Right forelimb (tissue), 1 donor: ENCODE measurements at regions not wholly inside any gene's neighbourhood (a gene's known extent, or its start where the extent isn't known, plus 50 kb on each side); places are given as distances from the start of the nearest gene placed in this dataset.
A peak's percentile ranks its signal among the peaks of the same experiment; 100 is the strongest.
"Not testable (repeated sequence)": the region's sequence is repeated elsewhere in the genome, so short reads cannot be mapped to it uniquely, and the experiment has no call there.

ENCODE experiments used
- DNase-seq: peaks from one replicate; pipeline ENCODE4 v3.0.0-alpha.2; 2018

DNA sequence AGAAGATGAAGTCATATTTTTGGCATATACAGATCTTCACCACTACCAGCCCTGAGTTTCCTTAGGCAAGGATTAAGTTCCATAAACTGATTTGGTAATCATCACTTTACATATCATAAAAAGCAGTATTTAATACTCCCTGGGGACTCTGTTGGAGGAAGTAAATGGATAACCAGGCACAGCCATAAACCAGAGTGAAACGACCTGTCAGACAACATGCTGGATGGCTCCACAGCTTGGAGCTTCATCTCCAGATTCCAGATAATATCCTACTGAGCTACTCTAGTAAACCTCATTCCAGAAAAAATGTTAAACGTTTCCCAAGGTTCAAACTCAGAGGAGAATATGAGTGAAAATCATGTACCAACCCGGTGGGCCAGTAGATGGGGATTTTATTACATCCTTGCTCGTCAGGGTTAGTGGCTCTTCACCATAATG, 109.2 kb downstream of the BASP1 start:
- DNase-seq, result no peak

DNA sequence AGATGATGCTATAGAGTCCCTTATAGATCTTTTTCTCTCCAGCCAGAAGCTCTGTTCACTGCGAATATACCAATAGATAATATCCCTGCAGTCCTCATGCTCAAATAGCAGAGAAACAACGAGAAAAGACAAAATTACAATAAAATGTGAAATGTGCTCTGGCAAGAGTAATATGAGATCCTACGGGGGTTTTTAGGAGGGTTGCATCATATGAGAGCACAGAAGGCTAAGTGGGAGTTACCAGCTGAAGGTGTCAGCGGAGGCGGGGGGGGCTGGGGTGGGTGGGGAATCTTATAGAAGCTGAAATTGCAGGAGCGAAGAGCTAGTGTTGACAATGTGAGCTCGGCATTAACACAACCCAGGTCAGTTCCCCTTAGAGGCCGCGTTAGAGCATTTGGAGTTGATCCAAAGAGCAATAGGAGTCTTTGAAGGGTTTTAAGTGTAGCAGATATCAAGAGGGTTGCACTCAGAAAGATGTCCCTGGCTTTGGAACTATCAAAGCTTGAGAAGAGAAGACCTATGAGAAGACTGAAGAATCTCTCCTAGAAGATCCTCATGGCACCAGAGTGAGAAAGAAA, 109.7 kb downstream of the BASP1 start:
- DNase-seq, result no peak

DNA sequence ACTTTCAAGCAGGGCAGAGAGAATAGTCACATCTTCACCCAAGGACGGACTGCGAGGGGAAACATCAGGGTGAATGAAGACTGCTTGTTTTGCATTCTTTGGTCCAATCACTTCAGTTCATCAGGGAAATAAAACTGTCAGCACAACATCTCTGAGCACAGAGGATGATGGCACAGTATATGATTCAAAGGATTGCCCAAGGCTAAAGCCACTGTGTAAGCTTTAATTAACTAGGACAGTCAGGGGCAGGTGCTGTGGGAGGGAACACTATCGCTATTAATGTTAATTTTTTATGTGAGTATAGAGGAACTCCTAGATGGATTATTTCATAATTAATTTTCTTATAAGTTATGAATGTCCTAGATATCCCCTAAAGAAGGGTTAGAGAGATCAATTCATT, 112.1 kb downstream of the BASP1 start:
- DNase-seq, result no peak

DNA sequence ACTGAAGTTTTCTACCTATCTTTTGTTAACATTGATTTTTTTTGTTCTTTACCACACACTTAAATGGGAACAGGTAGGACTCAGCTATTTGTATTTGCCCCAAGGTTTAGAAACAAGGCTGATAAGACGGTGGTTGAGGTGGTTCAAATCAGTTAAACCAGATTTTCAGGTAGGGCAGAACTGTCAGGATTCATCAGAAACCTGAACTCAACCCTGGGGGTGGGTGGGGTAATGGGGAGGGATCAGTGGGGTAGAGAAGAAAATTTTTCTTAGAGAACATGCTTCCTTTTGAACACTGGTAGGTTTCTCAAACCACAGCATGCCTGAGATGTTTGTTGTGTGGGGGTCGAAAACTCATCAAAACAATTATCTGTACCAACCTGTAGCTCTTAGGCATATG, 113.0 kb downstream of the BASP1 start:
- no peak for DNase-seq

DNA sequence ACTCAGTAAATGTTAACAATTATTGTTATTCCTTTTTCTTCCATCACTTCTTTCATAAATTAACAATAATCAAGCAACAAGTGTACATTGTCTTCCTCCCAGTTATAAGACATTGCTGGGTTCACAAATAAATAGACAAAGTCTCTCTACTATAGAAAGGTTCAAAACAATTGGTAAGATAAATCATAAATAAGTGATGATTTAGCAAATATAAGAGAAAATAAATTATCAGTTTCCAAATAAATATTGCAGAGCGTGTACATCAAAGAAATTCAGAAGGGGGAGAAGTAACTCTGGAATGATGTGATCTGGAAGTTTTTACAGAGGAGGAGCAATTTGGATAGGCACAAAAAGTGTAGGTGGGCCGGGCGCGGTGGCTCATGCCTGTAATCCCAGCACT, 114.2 kb downstream of the BASP1 start:
- DNase-seq, result no peak

DNA sequence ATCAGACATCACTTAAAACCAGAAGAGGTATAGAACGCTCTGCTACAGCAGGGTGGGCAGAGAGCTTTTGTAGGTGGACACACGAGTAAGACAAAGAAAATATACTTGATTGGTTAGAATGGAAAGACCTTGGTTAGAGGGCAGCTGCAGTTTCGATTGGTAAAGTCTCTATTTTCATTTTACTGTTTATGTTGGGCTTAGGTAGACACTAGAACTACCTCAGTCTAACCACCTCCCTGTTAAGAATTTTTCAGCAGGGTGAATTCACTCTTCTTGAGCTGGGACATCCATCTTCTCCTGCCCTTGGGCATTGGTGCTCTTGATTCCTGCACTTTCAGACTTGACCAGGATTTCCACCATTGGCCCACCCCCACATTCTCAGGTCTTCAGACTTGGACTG, 116.3 kb downstream of the BASP1 start:
- no peak for DNase-seq

DNA sequence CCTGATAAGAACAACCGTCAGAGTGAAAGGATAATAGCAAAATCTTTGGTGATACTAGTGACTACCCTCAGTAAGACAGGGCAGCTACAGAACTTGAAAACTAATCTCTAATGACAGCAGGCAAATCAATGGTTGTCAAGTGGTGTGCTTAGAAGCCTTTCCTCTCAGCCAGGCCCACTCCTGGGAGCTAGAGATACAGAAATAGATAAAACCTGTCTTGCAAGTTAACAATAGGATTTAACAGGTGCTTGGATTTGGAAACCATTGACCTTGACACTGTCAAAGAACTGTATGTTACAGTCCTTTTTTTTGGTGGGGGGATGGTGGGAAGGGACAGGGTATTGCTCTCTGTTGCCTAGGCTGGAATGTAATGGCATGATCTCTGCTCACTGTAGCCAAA, 118.6 kb downstream of the BASP1 start:
- no peak for DNase-seq

DNA sequence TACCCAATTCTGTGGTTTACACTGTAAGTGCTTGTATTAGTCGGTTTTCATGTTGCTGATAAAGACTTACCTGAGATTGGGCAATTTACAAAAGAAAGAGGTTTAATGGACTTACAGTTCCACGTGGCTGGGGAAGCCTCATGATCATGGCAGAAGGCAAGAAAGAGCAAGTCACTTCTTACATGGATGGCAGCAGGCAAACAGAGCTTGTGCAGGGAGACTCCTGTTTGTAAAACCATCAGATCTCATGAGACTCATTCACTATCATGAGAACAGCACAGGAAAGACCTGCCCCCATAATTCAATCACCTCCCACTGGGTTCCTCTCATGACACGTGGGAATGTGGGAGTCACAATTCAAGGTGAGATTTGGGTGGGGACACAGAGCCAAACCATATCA, 119.3 kb downstream of the BASP1 start:
- DNase-seq, result not testable (repeated sequence)

DNA sequence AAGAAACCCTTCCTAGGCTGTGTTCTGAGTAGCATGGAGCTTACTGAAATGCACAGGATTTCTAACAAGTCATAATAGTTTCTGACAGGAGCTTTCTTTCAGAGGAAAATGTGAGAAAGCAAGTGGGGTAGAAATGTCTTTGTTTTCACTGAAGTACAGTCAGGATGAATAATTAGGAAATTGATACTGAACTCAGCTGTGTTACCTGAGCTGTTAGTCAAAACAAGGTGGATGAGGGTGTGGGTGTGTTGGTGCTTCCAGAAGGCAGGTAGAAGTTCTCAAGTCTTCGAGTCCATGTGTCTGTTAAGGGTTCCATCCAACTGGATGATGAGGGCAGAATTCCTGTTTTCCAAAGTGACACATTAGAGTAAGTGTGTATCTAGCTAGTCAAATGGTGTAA, 122.4 kb downstream of the BASP1 start:
- DNase-seq, result no peak

DNA sequence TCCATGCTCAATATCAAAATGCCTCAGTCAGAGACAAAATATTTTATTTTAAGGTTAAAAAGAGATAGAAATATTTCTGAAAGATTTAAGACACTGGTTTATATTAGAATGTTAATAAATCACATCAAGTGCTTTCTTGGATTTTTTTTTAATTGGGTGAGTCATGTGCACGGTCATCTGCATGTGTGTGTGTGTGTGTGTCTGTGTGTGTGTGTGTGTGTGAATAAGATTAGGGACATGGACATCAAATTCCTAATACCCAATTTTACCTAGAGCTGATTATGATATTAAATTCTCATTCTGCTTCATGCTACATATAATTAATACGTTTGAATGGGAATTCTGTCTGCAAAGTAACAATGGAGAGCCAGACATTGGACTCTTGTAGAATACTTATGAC, 122.9 kb downstream of the BASP1 start:
- no peak for DNase-seq

DNA sequence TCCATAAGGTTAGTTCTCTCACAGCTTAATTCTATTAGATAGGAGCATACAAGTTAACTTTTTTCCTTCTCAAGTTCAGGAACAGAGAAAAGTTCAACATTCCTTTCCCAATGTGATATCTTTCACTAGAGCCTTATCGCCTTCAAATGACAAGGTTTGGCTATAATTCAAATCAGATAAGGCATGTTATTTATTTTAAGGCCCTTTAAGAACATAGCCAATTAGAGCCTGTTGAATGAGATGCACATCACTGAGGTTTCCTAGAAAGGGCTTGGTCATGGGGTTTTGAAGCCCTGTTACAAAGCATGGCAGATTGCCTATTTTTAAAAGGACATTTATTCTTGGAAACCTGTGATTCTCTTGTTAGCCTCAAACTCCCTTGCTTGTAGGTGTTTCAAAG, 123.4 kb downstream of the BASP1 start:
- no peak for DNase-seq

DNA sequence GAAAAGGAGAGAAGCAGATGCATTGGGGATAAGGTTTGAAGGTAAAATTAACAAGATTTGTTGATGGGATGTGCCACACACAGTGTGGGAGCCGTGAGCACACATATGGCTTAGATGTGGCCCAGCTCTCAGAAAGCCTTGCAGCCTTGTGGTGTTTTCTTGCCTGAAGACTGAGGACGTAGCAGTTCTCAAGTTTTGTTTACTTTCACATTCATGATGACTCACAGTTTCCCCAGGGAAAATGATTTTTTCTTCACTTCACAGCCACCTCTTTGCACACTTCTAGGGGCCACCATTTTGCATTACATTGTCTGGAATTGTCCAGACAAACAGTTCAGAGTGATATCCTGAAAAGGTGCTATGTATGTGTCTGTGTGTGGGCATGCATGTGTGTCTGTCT, 126.2 kb downstream of the BASP1 start:
- DNase-seq, result no peak

DNA sequence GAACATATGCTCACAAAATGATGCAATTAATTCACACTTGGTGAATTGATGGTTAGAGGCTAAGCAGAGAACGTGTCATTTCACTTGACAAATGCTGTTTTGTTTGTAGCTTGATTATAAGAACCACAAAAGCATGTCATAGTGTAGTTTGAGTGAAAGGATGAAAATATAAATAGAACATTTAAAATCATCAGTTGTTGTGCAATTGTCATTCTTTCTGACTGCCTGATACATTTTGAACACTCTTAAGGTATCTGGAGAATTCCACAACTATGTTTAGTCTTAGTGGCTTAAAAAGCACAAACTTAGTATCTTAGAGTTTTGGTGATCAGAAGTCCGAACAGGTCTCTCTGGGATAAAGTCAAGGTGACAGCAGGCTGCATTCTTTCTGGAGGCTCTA, 129.4 kb downstream of the BASP1 start:
- DNase-seq, result no peak

DNA sequence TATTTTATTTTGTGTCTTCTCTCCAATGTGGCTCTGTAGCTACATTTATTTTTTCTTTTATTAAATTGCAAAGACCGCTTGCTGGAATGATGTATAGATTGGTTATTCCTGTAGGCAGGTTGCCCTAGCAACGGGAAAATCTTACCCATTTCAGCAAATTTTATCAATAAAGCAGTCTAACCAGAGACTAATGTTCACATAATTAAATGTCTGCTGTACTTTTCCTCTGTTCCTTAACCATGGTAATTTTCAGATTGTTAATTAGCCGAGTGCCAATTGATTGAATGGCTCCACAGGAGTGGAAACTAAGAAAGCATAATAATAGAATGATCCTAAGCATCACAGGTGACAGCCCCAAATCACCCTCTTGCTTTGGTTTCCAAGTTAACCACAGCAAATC, 134.8 kb downstream of the BASP1 start:
- DNase-seq, result no peak

DNA sequence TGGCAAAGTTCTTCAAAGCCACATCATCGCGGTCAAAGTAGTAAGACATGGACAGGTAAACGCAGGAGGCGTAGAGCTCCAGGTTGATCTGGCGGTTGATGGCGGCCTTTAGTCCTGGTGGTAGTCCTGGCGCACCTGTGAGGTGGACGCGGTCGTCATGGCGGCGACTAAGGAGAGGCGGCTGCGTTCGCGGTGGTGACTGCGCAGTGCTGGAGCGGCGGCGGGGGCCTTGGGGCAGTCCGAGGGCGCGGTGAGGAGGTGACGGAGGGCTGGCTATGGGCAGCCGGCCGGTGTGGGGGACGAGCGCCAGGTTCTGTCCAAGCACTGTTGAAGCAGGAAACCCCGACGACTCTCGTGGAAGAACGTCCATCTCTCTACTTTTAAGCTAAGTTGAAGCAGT, 136.8 kb downstream of the BASP1 start:
- DNase-seq, result no peak

DNA sequence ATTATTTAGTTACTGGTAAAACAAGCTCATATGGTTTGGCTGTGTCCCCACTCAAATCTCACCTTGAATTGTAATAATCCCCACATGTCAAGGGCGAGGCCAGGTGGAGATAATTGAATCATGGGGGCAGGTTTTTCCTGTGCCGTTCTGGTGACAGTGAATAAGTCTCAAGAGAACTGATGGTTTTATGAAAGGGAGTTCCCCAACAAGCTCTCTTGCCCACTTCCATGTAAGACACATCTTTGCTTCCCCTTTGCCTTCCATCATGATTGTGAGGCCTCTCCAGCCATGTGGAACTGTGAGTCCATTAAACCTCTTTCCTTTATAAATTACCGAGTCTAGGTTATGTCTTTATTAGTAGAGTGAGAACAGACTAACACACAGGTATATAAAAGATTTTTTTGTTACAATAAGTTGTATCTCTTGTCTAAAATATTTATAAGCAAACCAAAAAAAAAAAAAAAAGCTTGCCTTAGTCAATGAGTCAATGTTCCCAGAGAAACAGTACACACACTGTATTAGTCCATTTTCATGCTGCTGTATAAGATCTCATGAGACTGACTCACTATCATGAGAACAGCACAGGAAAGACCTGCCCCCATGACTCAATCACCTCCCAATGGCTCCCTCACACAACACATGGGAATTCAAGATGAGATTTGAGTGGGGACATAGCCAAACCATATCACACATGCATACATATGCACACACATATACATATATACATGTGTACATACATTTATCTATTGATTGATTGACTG, 138.3 kb downstream of the BASP1 start:
- DNase-seq, result no peak

DNA sequence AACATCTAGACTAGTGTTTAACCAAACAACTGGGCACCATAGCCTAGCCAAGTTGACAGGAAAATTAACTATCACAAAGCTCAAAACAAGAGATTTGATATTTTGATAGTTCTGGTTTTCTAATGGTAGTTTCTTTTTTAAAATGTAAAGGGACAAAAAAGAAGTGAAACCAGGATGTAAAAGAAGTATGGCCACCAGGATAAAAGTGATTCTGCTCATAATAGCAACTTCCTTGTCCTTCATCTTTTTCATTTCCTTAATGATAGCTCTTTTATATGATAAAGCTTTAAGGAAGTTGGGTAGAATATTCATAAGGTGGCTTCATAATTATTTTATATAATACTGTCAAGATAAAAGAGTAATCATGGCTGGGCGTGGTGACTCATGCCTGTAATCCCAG, 139.1 kb downstream of the BASP1 start:
- DNase-seq, result no peak

DNA sequence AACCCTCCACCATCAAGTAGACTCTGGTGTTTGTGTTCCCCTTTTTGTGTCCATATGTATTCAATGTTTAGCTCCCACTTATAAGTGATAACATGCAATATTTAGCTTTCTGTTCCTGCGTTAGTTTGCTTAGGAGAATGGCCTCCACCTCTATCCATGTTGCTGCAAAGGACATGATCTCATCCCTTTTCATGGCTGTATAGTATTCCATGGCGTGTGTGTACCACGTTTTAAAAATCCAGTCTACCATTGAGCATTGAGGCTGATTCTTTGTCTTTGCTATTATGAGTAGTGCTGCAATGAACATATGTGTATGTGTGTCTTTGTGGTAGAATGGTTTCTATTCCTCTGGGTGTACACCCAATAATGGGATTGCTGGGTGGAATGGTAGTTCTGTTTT, 140.1 kb downstream of the BASP1 start:
- no peak for DNase-seq

DNA sequence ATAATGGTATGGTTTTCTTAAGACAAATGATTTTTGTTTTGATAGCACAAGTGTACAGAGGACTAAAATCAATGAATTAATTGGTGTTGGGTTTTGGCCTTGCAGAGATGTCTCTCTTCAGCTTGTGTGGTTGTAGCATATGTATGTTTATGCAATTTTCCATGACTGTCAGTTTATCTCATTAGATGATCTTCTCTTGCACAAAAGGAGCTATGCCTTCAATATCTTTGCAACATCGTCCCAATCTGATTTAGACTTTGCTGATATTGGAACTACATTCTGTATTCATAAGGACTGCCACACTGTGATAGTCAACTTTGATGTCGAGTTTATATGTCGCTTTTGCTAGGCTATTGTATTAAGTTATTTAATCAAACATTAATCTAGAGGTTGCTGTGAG, 140.0 kb upstream of the TAF11L2 start:
- no peak for DNase-seq

DNA sequence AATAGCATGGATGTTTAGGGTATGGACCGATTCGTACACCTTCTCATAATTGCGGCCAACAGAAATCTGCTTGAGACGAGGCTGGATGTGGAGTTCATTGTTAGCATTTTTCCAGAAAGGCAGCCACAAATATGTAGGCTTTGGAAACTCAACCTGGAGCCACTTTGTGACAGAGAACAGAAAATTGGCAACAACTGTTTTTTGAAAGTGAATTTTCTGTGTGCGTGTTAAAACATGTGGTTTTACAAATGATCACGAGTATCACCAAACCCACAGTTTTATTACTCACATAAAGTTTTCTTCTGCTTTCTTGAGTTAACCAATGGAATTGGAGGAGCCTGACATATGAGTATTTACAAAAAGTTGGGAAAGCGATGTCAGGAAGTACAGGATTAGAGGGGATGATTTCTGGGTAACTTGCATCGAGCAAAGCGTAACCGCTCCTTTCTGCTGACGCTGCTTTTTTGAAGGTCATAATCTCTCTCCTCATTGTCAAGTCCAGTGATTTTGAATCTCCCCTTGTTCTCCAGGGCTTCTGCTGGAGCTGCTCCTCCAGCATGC, 138.5 kb upstream of the TAF11L2 start:
- peak; percentile 48 for DNase-seq

DNA sequence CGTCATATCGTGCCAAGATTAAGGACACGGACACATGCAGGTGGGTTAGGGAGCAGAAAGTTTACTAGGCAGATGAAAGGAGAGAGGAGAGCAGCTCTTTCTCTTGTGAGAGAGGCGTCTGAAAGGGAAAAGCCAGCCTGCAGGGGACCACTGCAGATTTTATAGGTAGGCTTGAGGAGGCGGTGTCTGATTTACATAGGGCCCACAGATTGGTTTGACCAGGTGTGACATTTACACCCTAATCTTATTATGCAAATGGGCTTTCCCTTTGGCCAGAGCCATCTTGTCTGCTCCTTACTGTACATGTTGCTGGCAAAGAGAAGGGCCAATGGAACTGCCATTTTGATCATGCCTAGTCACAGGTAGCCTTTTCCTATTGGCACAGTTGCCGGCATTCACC, 137.2 kb upstream of the TAF11L2 start:
- no peak for DNase-seq

DNA sequence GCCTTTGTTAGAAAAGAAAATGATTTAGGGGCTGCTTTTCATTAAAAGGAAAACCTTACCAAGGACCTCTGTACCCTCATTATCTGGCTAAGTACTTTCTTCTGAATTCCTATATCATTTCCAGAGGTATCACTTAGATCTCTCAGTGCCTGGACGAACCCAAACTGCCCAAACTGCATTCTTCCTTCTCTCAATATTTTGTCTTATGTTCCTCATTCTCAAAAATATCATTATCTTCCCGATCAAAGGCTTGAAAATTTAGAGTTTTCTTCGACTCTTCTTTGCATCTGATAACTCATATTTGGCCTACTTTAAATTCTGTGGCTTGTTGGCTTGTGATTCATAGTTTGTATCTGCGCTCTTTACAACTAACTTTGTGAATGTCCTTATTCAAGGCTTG, 136.7 kb upstream of the TAF11L2 start:
- no peak for DNase-seq

DNA sequence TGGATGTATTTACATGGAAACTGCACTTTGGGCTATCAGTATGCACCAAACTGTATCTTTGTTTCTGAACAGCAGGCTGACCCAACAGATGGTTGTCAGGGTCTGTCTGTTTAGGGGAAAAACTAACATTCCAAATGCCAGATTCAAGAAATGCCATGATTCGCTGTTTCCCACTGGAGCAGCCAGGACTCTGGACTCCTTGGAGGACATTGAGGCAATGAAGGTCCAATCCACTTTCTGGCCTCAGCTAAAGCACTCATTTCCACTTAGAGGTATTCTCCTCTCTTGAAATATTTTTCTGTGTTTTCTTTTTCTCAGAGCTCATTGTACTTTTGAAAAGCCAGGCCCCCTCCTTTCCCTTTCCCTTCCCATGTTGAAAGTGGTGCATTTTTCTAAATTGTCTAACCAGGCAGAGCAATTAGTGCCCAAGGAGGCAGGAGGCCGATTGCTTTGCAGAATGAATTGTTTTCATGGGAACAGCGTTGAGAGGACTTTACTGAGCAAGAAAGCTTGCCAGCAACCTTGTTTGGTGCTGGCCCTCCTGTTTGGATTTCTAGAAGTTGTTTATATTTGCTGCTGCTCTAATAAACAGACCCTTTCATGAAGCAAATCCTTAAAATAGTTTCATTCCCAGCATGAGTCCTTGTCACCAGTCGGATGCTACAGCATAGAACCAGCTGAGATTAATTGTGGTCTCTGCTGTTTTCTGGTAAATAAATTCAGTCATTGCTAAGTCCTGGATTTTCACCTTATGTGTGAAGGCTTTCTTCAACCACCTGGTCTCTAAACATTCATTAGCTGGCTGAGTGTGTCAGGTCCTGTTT, 132.8 kb upstream of the TAF11L2 start:
- DNase-seq, result no peak

DNA sequence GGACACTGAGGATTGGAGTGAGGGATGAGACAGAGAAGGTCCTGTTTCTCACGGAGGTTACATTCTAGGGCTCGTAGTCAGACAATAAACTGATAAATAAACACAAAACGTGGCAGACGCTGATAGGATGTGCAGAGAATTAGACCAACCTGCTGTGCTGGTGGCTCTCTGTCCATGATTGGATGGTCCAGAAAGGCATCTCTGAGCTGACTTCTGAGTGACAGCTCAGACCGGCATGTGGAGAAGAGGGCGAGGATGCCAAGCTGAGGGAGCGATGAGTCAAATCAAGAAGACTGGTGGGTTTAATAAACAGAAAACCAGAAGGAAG, 132.3 kb upstream of the TAF11L2 start:
- no peak for DNase-seq
